CD4-positive, alpha-beta T cell treated with Interleukin-2 at 100 ng/mL for 4 hours (primary cell): ENCODE measurements at regions not wholly inside any gene's neighbourhood (a gene's known extent, or its start where the extent isn't known, plus 50 kb on each side); places are given as distances from the start of the nearest gene placed in this dataset.

ENCODE experiments used
- DNase-seq: peaks from one replicate; pipeline ENCODE4 v3.0.0-alpha.2; 2020; ENCODE audit warnings: low spot score

- DNase-seq: no peak
Measured at GRCh38 chr10:28783087-28783486, 105.8 kb downstream of the BAMBI start.

DNA sequence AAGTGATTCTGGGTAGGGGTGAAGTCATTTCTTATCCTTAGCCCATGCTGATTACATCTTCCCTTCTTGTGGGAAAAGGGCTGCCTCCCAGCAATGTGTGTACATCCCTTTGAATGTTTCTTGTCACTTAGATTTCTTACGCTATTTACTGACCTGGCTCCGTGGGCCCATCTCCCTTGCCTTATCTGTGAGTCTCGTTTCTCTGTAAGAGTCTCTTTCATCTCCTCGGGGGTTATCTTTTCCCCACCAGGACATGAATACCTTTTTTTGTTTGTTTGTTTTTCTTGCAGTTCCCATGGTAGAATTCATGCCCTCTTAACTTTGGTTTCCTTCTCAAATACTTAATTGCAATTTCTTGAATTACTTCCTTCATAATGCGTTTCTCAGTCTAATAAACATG lies 107.7 kb downstream of the BAMBI start:
- DNase-seq: no peak

DNA sequence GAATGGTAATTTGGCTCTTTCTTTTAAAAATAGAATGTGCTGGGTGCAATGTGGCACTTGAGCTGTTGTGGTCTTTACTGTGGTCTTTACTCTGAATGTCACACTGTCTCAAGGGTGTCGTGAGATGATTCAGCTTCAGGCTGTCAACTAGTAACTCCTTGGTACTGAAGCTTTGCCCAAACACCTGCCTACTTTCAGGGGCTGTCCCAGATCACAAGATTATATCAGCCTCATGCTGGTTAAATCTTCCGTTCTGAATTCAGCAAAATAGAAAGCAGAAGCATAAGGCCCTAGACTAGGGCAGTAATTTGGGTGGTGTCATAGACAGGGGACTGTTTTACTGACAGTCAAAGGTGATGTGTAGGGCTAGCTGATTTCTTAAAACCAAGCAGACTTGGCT lies 110.9 kb downstream of the BAMBI start:
- DNase-seq: no peak

GRCh38 chr10:28788762-28789161 lies 111.4 kb downstream of the BAMBI start:
- DNase-seq: no peak

DNA sequence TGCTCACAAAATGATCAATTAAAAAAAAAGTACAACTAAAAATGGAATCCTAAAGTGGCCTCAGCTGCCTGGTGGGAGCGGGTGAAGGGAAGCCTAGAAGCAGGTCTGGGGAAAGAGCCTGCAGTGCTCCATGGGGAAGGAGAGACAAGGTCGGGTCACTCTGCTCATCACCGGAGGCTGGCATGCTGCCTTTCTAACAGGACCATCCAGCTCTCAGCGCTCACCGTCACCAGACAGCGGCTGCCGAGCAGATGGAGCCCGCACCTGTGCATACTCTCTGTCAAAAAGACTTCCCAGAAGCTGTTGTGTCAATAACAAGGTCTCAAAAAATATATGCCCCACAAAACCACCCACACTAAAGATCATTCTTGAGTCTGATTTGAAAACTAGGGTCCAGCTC lies 112.8 kb downstream of the BAMBI start:
- no peak for DNase-seq

GRCh38 chr10:28793482-28793881 lies 116.2 kb downstream of the BAMBI start:
- DNase-seq: no peak

GRCh38 chr10:28794986-28795385 lies 117.7 kb downstream of the BAMBI start:
- DNase-seq: no peak

DNA sequence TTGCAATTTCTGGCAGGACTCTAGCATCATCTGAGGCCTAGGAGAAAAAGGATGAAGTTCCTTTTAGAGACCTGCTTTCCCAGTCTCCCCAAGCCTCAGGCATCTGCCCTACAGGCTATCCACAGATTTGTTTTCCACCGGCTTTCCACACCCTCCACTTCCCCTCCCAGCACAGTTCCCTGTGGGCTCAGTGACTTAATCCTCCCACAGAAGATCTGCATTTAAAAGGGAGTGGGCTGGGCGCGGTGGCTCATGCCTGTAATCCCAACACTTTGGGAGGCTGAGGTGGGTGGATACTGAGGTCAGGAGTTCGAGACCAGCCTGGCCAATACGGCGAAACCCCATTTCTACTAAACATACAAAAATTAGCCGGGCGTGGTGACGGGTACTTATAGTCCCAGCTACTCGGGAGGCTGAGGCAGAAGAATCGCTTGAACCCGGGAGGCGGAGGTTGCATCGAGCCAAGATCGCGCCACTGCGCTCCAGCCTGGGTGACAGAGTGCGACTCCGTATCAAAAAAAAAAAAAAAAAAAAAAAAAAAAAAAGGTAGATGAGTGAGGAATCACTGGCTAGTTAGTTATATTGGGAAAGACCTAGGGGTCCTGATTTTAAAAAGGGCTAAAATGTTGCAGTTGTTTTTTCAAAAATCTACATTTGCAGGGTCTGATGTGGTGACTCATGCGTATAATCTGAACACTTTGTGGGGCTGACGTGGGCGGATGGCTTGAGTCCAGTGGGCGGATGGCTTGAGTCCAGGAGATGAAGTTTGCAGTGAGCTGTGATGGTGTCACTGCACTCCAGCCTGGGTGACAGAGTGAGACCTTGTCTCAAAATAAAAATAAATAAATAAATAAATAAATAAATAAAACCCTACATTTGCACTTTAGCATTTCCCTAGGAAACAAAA lies 119.5 kb downstream of the BAMBI start:
- DNase-seq: no peak

DNA sequence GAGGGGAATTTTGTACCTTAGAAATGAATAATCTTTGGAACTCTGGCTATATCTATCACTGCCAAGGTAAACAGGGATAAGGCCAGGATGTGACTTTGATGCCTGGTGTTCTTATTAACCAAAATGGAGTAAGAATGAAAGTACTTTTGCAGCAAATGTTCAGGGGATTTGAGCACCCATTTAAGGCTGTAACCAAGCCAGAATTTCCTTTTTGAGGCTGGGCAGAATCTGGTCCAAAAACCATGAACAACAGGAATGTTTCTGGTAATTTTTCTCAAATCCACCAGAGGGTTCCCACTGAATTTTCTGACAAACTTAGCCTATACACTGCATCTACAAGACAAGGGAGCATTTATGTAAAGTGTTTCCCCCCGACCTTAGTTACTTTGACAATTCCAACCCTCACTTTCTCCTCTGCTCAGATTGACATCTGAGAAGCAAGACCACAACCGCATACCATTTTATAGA lies 120.6 kb downstream of the BAMBI start:
- DNase-seq: no peak

DNA sequence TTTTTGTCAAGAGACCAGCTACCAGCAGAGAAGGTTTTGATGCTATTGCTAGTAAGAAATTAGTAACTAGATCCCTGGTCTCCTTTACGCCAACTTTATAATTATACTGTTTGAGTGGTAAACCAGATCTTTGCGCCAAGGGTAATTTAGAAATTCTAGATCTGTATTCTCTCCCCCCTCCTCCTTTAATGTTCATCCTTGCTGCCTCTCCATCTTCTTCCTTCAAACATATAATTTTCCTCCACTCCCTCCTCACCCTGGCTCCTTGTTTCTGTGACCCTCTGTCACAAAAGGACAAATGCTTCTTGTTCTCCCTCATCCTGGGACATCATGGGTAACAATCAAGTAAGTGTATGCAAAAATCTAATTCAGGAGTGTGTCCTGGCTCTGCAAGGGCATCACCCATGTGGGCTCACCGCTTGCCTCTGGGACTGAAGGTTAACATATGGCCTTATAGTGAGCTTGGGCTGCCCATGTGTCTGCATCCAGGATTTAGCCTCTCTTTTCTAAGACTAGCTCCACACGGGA lies 121.2 kb downstream of the BAMBI start:
- no peak for DNase-seq

- no peak for DNase-seq
Measured at GRCh38 chr10:28798964-28799363, 121.6 kb downstream of the BAMBI start.

- DNase-seq: no peak
Measured at GRCh38 chr10:28800144-28800543, 122.8 kb downstream of the BAMBI start.

DNA sequence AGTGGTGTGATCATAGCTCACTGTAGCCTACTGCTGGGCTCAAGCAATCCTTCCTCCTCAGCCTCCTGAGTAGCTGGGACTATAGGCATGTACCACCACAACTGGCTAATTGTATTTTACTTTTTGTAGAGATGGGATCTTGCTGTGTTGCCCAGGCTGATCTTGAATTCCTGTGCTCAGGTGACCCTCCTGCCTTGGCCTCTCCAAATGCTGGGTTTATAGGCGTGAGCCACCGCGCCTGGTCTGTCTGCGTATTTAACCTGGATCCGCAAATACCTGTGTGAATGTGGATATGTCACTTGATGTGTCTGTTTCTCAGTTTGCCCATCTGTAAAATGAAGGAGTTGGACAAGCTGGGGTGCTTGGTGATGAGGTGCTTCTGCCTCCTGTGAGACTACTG lies 123.9 kb downstream of the BAMBI start:
- DNase-seq: no peak

DNA sequence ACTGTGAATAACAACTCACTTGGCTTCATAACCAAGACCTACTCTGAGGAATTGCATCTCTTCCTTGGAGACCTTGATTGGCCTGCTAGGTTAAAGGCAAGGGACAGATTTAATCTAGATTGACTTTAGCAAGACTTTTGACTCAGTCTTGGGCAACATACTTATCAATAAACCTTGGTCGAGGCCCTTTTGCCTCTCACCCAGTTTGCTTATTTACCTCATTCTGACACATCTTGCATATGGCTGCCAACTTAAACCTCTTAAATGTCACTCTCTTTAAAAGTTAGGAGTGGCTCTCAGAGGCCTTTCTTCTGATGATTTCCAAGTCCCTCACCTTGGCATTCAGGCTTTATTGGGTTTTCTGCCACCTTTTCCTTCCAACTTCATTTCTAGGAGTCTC lies 124.5 kb downstream of the BAMBI start:
- DNase-seq: no peak

- no peak for DNase-seq
Measured at GRCh38 chr10:28805390-28805789, 128.1 kb downstream of the BAMBI start.

GRCh38 chr10:28806488-28806941 lies 129.2 kb downstream of the BAMBI start:
- DNase-seq: no peak

DNA sequence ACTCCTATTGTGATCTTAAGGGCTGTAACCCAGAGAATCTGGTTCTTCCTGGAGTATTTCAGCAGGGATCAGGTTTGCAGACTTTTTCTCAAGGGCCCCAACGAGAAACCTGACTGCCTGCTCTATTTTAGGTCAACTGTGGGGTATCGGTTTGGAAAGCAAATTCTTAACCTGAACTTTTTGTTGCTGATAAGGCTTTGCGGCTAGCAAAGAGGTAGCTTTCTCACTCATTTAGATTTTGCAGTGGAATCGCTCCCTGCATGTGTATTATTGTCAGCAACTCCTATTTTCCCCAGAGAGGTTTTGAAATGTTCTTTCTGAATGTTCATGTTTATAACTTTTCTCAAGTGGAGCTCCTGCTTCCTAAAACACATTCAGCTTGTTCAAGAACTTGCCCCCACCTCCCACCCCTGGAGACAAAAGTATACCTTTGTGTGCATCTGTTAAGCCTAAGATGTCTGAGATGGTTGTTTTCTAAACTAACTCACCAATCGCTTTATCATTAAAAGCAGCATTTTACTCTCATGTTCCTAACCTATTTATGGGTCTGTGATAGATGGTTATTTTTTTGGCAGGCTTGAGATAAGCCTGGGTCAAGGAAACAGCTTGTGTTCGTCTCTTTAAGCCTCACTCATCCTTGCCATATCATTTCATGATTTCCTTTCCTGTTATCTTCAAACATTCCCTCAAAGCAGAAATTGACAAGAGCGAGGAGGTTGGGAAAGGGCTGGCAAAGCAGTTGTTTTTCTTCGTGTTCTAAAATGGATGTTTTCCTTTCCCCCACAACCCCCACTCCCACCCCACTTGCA lies 129.8 kb downstream of the BAMBI start:
- DNase-seq: no peak

DNA sequence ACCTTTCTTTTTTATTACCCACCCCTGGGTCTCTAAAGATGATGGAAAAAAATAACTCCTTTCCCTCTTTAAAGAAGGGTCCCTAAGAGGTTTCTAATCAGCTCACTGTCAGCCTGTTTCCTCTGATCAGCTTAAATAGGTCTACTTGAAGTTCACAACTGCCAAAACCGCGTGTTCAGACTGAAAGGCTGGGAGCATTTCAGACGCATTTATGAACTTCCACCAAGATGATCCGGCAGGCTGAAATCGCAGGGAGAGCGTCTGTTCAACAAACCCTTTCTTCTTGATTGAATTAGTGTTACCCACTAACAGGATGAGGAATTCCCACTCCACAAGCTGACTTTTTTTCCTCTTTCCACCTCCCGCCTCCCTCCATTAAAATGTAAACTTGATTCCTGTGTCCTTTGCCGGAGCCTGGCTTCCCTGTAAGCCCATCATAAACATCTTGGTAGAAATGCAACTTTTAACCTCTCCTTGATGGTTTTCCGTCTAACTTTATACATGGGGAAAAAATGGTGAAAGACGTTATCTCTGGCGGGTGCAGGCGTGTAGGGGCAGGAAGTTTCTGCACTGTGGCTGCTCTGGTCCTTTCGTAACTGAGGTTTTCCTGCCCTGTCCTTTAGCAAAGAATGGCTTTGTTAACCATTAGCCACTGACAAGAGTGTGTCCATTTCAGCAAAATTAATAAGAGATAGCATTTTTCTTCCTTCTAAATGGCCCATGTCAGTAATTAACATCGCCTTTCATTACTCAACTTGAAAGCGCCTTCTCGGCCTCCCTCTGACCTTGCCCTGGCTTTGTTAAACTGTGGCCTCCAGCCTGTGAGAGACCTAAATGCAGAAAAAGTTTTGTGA lies 130.7 kb downstream of the BAMBI start:
- no peak for DNase-seq

DNA sequence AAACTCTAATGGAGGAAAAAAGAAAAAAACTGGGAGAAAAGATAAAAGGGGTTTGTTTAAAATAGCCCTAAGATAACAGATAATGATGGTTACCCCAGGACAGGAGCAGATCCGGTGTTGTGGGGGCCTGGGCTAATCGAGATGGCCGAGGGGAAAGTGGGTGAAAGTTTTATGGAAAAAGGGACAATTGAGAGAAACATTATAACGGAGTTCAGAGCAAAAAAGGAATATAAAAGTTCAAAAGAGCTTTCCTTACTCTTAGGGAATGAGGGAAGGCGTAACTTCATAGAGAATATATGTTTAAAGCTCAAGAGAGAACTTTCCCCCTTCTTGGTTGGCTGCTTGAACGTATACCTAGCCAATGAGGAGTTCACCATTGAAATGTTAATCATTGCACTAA lies 131.4 kb downstream of the BAMBI start:
- no peak for DNase-seq

- DNase-seq: no peak
Measured at GRCh38 chr10:28810057-28810870, 132.9 kb downstream of the BAMBI start.
